WI38 (cell line): ENCODE measurements at regions not wholly inside any gene's neighbourhood (a gene's known extent, or its start where the extent isn't known, plus 50 kb on each side); places are given as distances from the start of the nearest gene placed in this dataset.

Experiments
- H3K4me3 ChIP-seq: 2 replicates; pipeline ENCODE4 v1.5.1; 2011; ENCODE audit warnings: low read depth, mild to moderate bottlenecking, control low read depth, low read length
- TF ChIP-seq, protein P1 (sequence below): IDR thresholded peaks from 2 replicates; pipeline ENCODE4 v1.5.1; 2012; ENCODE audit warnings: low read depth, mild to moderate bottlenecking, control low read depth, low read length

DNA sequence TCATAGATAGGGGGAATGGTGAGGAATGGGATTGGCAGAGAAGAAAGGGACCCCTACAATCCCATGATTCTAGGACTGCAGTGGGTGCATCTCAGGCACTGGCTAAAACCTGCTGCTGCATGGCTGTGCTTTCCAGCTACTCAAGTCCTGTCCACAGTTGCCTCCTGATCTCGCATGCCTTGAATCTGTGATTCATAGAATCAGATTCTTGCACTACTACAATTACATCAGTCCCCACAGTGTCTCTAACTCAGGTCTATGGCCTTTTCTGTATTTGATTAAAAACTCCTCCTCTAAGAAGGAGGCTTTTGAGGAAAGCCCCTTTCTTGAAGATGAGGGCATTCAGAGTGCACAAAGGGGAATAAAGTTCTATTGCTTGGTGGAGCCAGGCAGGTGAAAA is 117.4 kb downstream of the LRATD1 start:
- TF ChIP-seq, protein P1, sequence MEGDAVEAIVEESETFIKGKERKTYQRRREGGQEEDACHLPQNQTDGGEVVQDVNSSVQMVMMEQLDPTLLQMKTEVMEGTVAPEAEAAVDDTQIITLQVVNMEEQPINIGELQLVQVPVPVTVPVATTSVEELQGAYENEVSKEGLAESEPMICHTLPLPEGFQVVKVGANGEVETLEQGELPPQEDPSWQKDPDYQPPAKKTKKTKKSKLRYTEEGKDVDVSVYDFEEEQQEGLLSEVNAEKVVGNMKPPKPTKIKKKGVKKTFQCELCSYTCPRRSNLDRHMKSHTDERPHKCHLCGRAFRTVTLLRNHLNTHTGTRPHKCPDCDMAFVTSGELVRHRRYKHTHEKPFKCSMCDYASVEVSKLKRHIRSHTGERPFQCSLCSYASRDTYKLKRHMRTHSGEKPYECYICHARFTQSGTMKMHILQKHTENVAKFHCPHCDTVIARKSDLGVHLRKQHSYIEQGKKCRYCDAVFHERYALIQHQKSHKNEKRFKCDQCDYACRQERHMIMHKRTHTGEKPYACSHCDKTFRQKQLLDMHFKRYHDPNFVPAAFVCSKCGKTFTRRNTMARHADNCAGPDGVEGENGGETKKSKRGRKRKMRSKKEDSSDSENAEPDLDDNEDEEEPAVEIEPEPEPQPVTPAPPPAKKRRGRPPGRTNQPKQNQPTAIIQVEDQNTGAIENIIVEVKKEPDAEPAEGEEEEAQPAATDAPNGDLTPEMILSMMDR = no peak
- H3K4me3 ChIP-seq = no peak overlapping the region

DNA sequence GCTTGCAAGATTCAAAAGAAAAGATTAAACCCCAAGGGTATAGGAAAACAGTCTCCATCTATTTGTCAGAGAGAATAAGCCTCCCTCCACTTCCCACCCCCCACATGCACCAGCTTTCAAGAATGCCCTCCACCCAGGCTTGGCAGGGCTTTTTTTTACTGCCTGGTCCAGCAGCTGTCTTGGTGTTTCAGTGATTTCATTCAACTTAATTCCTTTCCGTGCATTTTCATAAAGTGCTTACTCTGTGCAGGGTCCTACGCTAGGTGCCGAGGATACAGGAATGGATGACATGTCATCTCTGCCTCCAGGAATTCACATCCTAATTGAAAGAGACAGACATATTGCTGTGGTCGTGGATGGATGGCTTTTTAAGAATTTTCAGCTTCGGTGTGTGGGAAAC is 117.9 kb downstream of the LRATD1 start:
- no peak overlapping the region for H3K4me3 ChIP-seq
- TF ChIP-seq, protein P1 = no peak

- no peak overlapping the region for H3K4me3 ChIP-seq
- TF ChIP-seq, protein P1 = no peak
These were observed 119.1 kb downstream of the LRATD1 start for GRCh38 chr2:14751581-14751980.

GRCh38 chr2:14752295-14752694 is 119.8 kb downstream of the LRATD1 start:
- TF ChIP-seq, protein P1 = no peak

DNA sequence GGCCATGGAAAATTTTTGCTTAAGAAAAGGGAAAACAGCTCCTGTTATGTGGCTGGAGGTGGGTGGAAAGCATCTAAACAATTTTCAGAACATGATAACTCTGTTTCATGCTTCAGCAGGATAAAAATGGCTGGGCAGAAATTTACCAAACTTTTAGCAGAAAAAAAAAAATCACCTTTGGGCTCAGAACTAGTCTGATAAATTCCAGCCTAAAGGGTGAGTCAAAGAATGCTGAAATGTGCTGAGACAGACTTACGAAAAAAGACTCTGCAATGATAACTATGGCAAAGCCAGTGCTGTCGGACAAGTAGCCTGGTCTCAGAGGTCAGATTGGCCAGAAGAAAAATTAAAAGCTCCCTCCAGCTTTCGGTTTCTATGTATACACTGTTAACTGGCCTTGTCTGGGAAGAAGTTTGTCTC is 123.6 kb downstream of the LRATD1 start:
- TF ChIP-seq, protein P1 = no peak
- peak overlapping the region; percentile 8; the same call in 1 of the 2 replicates for H3K4me3 ChIP-seq

More at GRCh38 chr2:14752295-14752694, 119.8 kb downstream of the LRATD1 start:
- H3K4me3 ChIP-seq = no peak overlapping the region

DNA sequence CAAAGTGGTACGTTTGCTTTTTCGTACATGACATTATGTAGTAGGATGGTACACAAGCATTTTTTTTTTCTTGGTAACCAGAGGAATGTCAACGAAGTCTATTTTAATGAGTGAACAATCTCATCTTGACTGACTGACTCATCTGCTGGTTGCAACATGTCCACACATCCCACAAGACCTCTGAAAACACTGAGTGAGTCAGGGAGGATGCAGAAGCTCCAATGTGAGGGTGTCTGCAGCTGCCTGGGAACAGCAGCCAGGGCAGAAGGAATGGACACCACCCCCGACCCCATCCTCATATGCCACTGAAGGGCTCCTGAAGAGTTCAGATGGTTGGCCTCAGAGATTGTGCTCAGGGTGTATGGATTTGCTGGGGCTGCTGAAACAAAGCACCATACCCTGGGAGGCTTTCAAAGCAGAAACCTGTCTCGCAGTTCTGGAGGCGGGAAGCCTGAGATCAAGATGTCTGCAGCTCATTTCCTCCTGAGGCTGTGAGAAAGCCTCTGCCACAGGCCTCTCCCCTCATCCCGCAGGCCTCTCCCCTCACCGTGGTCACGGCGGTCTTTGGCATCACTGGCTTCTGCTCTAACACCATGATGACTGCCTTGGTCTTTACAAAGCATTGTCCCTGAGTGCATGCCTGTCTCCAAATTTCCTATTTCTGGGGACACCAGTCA is 124.6 kb downstream of the LRATD1 start:
- TF ChIP-seq, protein P1 = no peak
- H3K4me3 ChIP-seq = no peak overlapping the region

DNA sequence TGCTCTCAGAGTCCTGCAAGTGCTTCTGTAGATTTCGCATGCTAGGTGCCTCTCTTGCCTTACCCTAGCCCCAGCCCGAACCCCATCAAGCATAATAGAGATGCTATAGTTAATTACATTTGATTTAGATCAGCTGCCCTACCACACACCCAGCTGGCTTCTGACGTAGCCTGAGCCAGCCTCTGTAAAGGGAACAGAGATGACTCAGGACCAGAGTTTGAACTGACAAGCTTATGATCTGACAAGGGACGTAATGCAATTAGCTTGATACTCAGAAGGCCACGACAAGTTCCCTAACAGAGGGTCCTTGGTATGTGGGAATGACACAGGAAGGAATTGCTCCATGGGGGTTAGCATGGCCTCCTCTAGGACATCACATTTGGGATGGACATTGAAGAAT is 126.6 kb downstream of the LRATD1 start:
- H3K4me3 ChIP-seq = no peak overlapping the region
- TF ChIP-seq, protein P1 = no peak
